Lung (tissue), 11 donors: ENCODE measurements at regions not wholly inside any gene's neighbourhood (a gene's known extent, or its start where the extent isn't known, plus 50 kb on each side); places are given as distances from the start of the nearest gene placed in this dataset.

ENCODE experiments used
- ATAC-seq: fragments of 200-7000 bp; cut with Tn5 transposase; one replicate; pipeline ENCODE4 v1.9.1; 2020; ENCODE audit warnings: moderate number of reproducible peaks; ENCODE audit not compliant: insufficient read depth, low FRiP score
- DNase-seq, 3 donors: peaks; one replicate each; pipeline ENCODE4 v3.0.0-alpha.2; 2013 to 2017
- H3K27ac ChIP-seq, 2 donors: one replicate each; pipeline ENCODE4 v1.5.1; 2013; ENCODE audit warnings: mild to moderate bottlenecking in 2 of 2, moderate library complexity in 2 of 2, control low read depth in 1 of 2, inconsistent platforms in 1 of 2, low read depth in 1 of 2, low read length in 1 of 2
- H3K27me3 ChIP-seq, 3 donors: one replicate each; pipeline ENCODE4 v1.5.1; 2013; ENCODE audit warnings: low read length in 2 of 3; ENCODE audit not compliant: control insufficient read depth in 3 of 3, insufficient read depth in 3 of 3
- H3K36me3 ChIP-seq, 4 donors: one replicate each; pipeline ENCODE4 v1.5.1; 2013; ENCODE audit warnings: low read length in 4 of 4, mild to moderate bottlenecking in 1 of 4, moderate library complexity in 1 of 4; ENCODE audit not compliant: control insufficient read depth in 4 of 4, insufficient read depth in 4 of 4
- H3K4me1 ChIP-seq, 5 donors: one replicate each; pipeline ENCODE4 v1.5.1; 2013; ENCODE audit warnings: low read length in 5 of 5, mild to moderate bottlenecking in 2 of 5, moderate library complexity in 1 of 5; ENCODE audit not compliant: control insufficient read depth in 5 of 5, insufficient read depth in 5 of 5
- H3K4me3 ChIP-seq: one replicate; pipeline ENCODE4 v1.5.1; 2013; ENCODE audit warnings: mild to moderate bottlenecking, control low read depth, moderate library complexity
- H3K9ac ChIP-seq, 2 donors: one replicate each; pipeline ENCODE4 v1.5.1; 2013; ENCODE audit warnings: low read length in 2 of 2, control low read depth in 1 of 2; ENCODE audit not compliant: insufficient read depth in 1 of 2
- H3K9me3 ChIP-seq, 4 donors: one replicate each; pipeline ENCODE4 v1.5.1; 2013; ENCODE audit warnings: low read length in 3 of 4, mild to moderate bottlenecking in 1 of 4, moderate library complexity in 1 of 4; ENCODE audit not compliant: control insufficient read depth in 4 of 4, insufficient read depth in 3 of 4
- WGBS, 2 donors: extraction: QIAGEN DNeasy Blood & Tissue Kit; methylation state at CpG; one replicate each; pipeline ENCODE4 v1.1.7; 2013; 5-methylcytosine and 5-hydroxymethylcytosine counted together
- TF ChIP-seq, protein P1 (sequence below): IDR thresholded peaks from 2 replicates; pipeline ENCODE4 v1.5.1; 2012; ENCODE audit warnings: mild to moderate bottlenecking; ENCODE audit errors: control extremely low read depth, extremely low read depth
- donor health status: control.
- donor health status: control.
- donor health status: Bipolar disorder and iron deficiency.
- donor health status: healthy.
- donor health status: DM: yes; HTN: yes; CAD: no.

DNA sequence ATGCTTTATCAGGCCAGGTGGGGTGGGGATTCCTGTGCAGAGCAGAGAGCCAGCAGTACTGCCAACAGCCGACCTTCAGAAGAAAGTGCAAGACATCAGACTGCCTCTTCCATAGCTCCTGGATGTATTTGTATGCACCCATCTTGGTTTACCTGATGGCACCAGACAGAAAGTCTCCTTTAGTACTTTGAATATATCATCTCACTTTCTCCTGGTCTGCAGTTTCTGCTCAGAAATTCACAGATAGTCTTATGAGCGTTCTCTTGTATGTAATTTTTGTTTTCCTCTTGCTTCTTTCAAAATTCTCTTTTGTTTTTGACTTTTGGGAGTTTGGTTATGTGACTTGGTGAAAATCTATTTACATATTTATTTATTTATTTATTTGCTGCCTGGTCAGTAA, 446.4 kb upstream of the CADM1 start:
- 83 to 87% methylated on average over 2 of the region's 2 CpGs for WGBS, 2 donors
- Histone ChIP-seq H3K9me3 (peaks cover 0 to 12% (median 7%) of the 10 kb centered on the region in 4 donors), H3K4me3 (no peak overlapping the region), H3K9ac (no peak overlapping the region), H3K4me1 (no peaks in the 10 kb centered on the region), H3K27ac (no peak overlapping the region), H3K36me3 (no peaks in the 10 kb centered on the region), H3K27me3 (no peaks in the 10 kb centered on the region)
- TF ChIP-seq, protein P1, sequence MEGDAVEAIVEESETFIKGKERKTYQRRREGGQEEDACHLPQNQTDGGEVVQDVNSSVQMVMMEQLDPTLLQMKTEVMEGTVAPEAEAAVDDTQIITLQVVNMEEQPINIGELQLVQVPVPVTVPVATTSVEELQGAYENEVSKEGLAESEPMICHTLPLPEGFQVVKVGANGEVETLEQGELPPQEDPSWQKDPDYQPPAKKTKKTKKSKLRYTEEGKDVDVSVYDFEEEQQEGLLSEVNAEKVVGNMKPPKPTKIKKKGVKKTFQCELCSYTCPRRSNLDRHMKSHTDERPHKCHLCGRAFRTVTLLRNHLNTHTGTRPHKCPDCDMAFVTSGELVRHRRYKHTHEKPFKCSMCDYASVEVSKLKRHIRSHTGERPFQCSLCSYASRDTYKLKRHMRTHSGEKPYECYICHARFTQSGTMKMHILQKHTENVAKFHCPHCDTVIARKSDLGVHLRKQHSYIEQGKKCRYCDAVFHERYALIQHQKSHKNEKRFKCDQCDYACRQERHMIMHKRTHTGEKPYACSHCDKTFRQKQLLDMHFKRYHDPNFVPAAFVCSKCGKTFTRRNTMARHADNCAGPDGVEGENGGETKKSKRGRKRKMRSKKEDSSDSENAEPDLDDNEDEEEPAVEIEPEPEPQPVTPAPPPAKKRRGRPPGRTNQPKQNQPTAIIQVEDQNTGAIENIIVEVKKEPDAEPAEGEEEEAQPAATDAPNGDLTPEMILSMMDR: no peak
- no peak for ATAC-seq
- DNase-seq: no peak

DNA sequence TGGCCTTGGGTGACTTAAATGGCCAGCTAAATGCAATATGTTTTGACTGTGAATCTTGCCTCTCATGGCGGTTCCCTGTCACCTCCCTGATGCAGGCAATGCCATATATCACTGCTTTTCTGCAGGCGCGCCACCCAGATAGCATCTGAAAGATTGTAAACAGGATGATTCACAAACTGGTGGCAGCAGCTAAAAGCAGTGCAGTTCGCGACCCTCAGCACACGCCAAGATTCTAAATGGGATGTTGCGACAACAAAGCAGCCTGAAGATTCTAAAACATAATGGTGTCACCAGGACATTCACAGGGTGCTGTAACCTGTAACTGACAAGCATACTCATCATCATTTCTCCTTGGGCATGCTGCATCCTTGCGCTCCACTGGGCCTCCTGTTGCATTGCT, 440.4 kb upstream of the CADM1 start:
- WGBS, 2 donors: 60 to 68% methylated on average over 8 of the region's 8 CpGs
- Histone ChIP-seq H3K4me3 (no peak overlapping the region), H3K9me3 (peaks cover 0 to 2% (median 0%) of the 10 kb centered on the region in 4 donors), H3K27ac (no peak overlapping the region), H3K36me3 (no peaks in the 10 kb centered on the region), H3K4me1 (peaks cover 0 to 11% (median 0%) of the 10 kb centered on the region in 5 donors), H3K27me3 (no peaks in the 10 kb centered on the region), H3K9ac (no peak overlapping the region)
- no peak for ATAC-seq
- TF ChIP-seq, protein P1: no peak
- peak in 1 of 3 donors; percentile 57 for DNase-seq

DNA sequence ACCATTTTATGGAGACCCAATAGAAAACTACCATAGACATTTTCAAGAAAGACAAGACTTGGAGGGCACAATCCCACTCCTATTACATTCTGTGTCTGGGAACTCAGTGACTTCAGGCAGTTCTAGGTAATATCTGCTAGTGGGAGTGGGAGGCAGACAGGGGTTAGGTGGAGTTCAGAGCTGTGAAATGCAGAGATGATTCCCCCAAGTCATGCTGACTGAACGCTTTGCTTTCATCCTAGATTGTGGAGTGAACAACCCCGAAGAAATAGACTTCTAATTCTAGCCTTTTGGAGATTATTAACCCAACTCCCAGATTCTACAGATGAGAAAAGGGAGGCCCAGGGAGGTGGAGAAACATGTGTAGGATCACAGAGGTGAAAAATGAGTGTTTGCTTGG, 437.8 kb upstream of the CADM1 start:
- ATAC-seq: no peak
- TF ChIP-seq, protein P1: no peak

DNA sequence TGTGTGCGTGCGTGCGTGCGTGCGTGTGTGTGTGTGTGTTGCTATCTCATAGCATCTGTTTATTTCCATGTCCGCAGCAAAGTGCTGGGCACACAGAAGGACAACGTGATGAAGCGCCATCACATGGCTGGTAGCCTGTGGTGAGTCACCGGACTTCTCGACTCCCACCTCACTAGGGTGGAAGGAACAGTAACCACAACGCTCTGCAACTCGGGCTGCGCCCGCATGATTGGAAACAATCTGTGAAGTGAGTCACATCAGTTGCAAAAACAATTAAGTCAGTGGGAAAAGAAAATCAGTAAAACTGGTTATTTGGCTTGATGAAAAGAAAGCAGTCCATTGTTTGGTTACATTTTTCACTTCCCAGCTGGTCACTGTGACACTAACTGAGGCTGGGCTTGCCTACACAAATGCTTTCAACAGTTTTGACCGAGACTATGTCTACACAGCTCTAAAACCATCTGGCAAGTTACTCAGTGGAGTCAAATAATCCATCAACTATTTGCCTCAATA, 437.3 kb upstream of the CADM1 start:
- ATAC-seq: peak; percentile 13
- peaks cover 0 to 16% (median 0%) of the 10 kb centered on the region in 5 donors for H3K4me1 ChIP-seq
- peaks cover 0 to 2% (median 0%) of the 10 kb centered on the region in 4 donors for H3K9me3 ChIP-seq
- peaks cover 0 to 3% (median 0%) of the 10 kb centered on the region in 3 donors for H3K27me3 ChIP-seq
- whole genome bisulfite sequencing, 2 donors: 77 to 83% methylated on average over 15 of the region's 15 CpGs
- no peak overlapping the region for H3K9ac ChIP-seq
- no peaks in the 10 kb centered on the region for H3K36me3 ChIP-seq
- TF ChIP-seq, protein P1: no peak
- H3K4me3 ChIP-seq: no peak overlapping the region
- no peak overlapping the region for H3K27ac ChIP-seq
- no peak for DNase-seq

More for the DNA sequence above, 437.8 kb upstream of the CADM1 start:
- 84 to 89% methylated on average over 2 of the region's 2 CpGs for WGBS, 2 donors
- Histone ChIP-seq H3K4me3 (no peak overlapping the region), H3K27ac (no peak overlapping the region), H3K9me3 (peaks cover 0 to 2% (median 0%) of the 10 kb centered on the region in 4 donors), H3K9ac (no peak overlapping the region), H3K4me1 (peaks cover 0 to 16% (median 0%) of the 10 kb centered on the region in 5 donors), H3K27me3 (peaks cover 0 to 3% (median 0%) of the 10 kb centered on the region in 3 donors), H3K36me3 (no peaks in the 10 kb centered on the region)
- DNase-seq: no peak
